ENCODE measurements at regions not wholly inside any gene's neighbourhood (a gene's known extent, or its start where the extent isn't known, plus 50 kb on each side); places are given as distances from the start of the nearest gene placed in this dataset.

- TF ChIP-seq, protein P1, sequence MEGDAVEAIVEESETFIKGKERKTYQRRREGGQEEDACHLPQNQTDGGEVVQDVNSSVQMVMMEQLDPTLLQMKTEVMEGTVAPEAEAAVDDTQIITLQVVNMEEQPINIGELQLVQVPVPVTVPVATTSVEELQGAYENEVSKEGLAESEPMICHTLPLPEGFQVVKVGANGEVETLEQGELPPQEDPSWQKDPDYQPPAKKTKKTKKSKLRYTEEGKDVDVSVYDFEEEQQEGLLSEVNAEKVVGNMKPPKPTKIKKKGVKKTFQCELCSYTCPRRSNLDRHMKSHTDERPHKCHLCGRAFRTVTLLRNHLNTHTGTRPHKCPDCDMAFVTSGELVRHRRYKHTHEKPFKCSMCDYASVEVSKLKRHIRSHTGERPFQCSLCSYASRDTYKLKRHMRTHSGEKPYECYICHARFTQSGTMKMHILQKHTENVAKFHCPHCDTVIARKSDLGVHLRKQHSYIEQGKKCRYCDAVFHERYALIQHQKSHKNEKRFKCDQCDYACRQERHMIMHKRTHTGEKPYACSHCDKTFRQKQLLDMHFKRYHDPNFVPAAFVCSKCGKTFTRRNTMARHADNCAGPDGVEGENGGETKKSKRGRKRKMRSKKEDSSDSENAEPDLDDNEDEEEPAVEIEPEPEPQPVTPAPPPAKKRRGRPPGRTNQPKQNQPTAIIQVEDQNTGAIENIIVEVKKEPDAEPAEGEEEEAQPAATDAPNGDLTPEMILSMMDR (IDR thresholded peaks at IDR 0.05; ENCODE audit: insufficient read depth, low read length, poor library complexity, severe bottlenecking), result no peak
- no peak for TF ChIP-seq EZH2phosphoT487 (conservative IDR thresholded peaks at IDR 0.05; ENCODE audit: low read length)
Measured at GRCh38 chr5:2464141-2464540, 287.3 kb downstream of the IRX2 start.
